ENCODE measurements at regions not wholly inside any gene's neighbourhood (a gene's known extent, or its start where the extent isn't known, plus 50 kb on each side); places are given as distances from the start of the nearest gene placed in this dataset.
"Not testable (repeated sequence)": the region's sequence is repeated elsewhere in the genome, so short reads cannot be mapped to it uniquely, and the experiment has no call there.

- not testable (repeated sequence) for TF ChIP-seq ZNF251 (CRISPR knock-in tag; IDR thresholded peaks at IDR 0.05); FOXP1 (IDR thresholded peaks at IDR 0.05); FOXP1 (CRISPR knock-in tag; IDR thresholded peaks at IDR 0.05); CHD2 (IDR thresholded peaks at IDR 0.05; ENCODE audit: low read depth, low read length); ZNF292 (CRISPR knock-in tag; IDR thresholded peaks at IDR 0.05; ENCODE audit: borderline replicate concordance, low read depth); CTCF (CRISPR knock-in tag; IDR thresholded peaks at IDR 0.05); NR2F2 (IDR thresholded peaks at IDR 0.05; ENCODE audit: borderline replicate concordance, low read depth); GTF3A (CRISPR knock-in tag; conservative IDR thresholded peaks at IDR 0.05); TMF1 (CRISPR knock-in tag; IDR thresholded peaks at IDR 0.05; ENCODE audit: low read depth); TRIM24 (CRISPR knock-in tag; IDR thresholded peaks at IDR 0.05); NFIB (CRISPR knock-in tag; IDR thresholded peaks at IDR 0.05; ENCODE audit: borderline replicate concordance); U2AF2 (IDR thresholded peaks at IDR 0.05; ENCODE audit: low read depth, low read length); ATF7 (IDR thresholded peaks at IDR 0.05); ATF7 (CRISPR knock-in tag; IDR thresholded peaks at IDR 0.05)
- TF ChIP-seq, protein P1, sequence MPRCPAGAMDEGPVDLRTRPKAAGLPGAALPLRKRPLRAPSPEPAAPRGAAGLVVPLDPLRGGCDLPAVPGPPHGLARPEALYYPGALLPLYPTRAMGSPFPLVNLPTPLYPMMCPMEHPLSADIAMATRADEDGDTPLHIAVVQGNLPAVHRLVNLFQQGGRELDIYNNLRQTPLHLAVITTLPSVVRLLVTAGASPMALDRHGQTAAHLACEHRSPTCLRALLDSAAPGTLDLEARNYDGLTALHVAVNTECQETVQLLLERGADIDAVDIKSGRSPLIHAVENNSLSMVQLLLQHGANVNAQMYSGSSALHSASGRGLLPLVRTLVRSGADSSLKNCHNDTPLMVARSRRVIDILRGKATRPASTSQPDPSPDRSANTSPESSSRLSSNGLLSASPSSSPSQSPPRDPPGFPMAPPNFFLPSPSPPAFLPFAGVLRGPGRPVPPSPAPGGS (CRISPR knock-in tag; IDR thresholded peaks at IDR 0.05): not testable (repeated sequence)
Observed at GRCh38 chr1:149658175-149658574, 74.5 kb downstream of the PPIAL4C start.

Measured in HepG2 (cell line).